Ascending aorta (tissue), 2 donors: ENCODE measurements at regions not wholly inside any gene's neighbourhood (a gene's known extent, or its start where the extent isn't known, plus 50 kb on each side); places are given as distances from the start of the nearest gene placed in this dataset.
"Not testable (repeated sequence)": the region's sequence is repeated elsewhere in the genome, so short reads cannot be mapped to it uniquely, and the experiment has no call there.

Experiments
- DNase-seq, 2 donors: peaks; one replicate each; pipeline ENCODE4 v3.0.0-alpha.2; 2019; ENCODE audit warnings: low spot score in 2 of 2
- H3K27ac ChIP-seq, 2 donors: fragments of 200-600 bp; sonication (generic); one replicate each; pipeline ENCODE4 v1.5.1; 2016 to 2017; ENCODE audit warnings: mild to moderate bottlenecking in 1 of 2
- H3K27me3 ChIP-seq: fragments of 200-600 bp; sonication (generic); one replicate; pipeline ENCODE4 v1.5.1; 2017
- H3K36me3 ChIP-seq, 2 donors: fragments of 200-600 bp; sonication (generic); one replicate each; pipeline ENCODE4 v1.5.1; 2016
- H3K4me1 ChIP-seq, 2 donors: fragments of 200-600 bp; sonication (generic); one replicate each; pipeline ENCODE4 v1.5.1; 2016 to 2017; ENCODE audit warnings: mild to moderate bottlenecking in 1 of 2
- H3K4me3 ChIP-seq, 2 donors: fragments of 200-600 bp; sonication (generic); one replicate each; pipeline ENCODE4 v1.5.1; 2016 to 2017; ENCODE audit warnings: mild to moderate bottlenecking in 1 of 2
- H3K9me3 ChIP-seq, 2 donors: fragments of 200-600 bp; sonication (generic); one replicate each; pipeline ENCODE4 v1.5.1; 2016
- CTCF ChIP-seq, 3 experiments: fragments of 200-600 bp in 2 of 3; fragments of 450-650 bp in 1 of 3; sonication (generic) in 2 of 3; IDR thresholded peaks; one replicate each; pipeline ENCODE4 v1.5.1; 2016 to 2019; ENCODE audit warnings: antibody characterized with exemption in 3 of 3, mild to moderate bottlenecking in 1 of 3, moderate library complexity in 1 of 3
- intact Hi-C: fragments of 100-400 bp; cut with DNase I; formaldehyde crosslinking; loops from one replicate; pipeline ENCODE4 v1.15.1; 2023

- no peaks in the 10 kb centered on the region for H3K36me3 ChIP-seq
- no peak for TF ChIP-seq CTCF (IDR thresholded peaks at IDR 0.05)
These were observed 139.9 kb upstream of the CDYL start for GRCh38 chr6:4636191-4636880.

GRCh38 chr6:4635666-4636065 is 140.5 kb upstream of the CDYL start:
- DNase-seq = no peak
- H3K4me1 ChIP-seq = no peaks in the 10 kb centered on the region
- intact Hi-C loops = no loop called here

More at GRCh38 chr6:4636191-4636880, 139.9 kb upstream of the CDYL start:
- no peaks in the 10 kb centered on the region for H3K4me1 ChIP-seq
- intact Hi-C loops = no loop called here
- no peak for DNase-seq
- no peak overlapping the region for H3K27ac ChIP-seq
- peaks cover 0 to 3% of the 10 kb centered on the region in 2 donors for H3K9me3 ChIP-seq
- H3K4me3 ChIP-seq = no peak overlapping the region
- H3K27me3 ChIP-seq = no peaks in the 10 kb centered on the region

GRCh38 chr6:4632421-4632820 is 143.8 kb upstream of the CDYL start:
- Histone ChIP-seq H3K27ac (no peak overlapping the region), H3K4me3 (no peak overlapping the region), H3K36me3 (no peaks in the 10 kb centered on the region), H3K27me3 (no peaks in the 10 kb centered on the region), H3K4me1 (no peaks in the 10 kb centered on the region), H3K9me3 (peaks cover 24 to 29% of the 10 kb centered on the region in 2 donors)
- intact Hi-C loops = no loop called here
- TF ChIP-seq CTCF (IDR thresholded peaks at IDR 0.05) = no peak
- DNase-seq = no peak

More at GRCh38 chr6:4635666-4636065, 140.5 kb upstream of the CDYL start:
- peaks cover 2 to 8% of the 10 kb centered on the region in 2 donors for H3K9me3 ChIP-seq
- no peak overlapping the region for H3K27ac ChIP-seq
- H3K4me3 ChIP-seq = no peak overlapping the region
- H3K36me3 ChIP-seq = no peaks in the 10 kb centered on the region
- H3K27me3 ChIP-seq = no peaks in the 10 kb centered on the region
- TF ChIP-seq CTCF (IDR thresholded peaks at IDR 0.05) = no peak

GRCh38 chr6:4629789-4630188 is 146.4 kb upstream of the CDYL start:
- H3K9me3 ChIP-seq = peaks cover 24 to 29% of the 10 kb centered on the region in 2 donors
- intact Hi-C loops, H3K4me3 ChIP-seq, H3K36me3 ChIP-seq, H3K4me1 ChIP-seq, H3K27ac ChIP-seq, H3K27me3 ChIP-seq, DNase-seq: not testable (repeated sequence)

GRCh38 chr6:4625557-4625956 is 150.6 kb upstream of the CDYL start:
- Histone ChIP-seq H3K27ac (no peak overlapping the region), H3K27me3 (no peaks in the 10 kb centered on the region), H3K9me3 (peaks cover 20 to 21% of the 10 kb centered on the region in 2 donors), H3K4me3 (no peak overlapping the region), H3K36me3 (no peaks in the 10 kb centered on the region), H3K4me1 (no peaks in the 10 kb centered on the region)
- intact Hi-C loops = no loop called here
- DNase-seq = no peak
- TF ChIP-seq CTCF (IDR thresholded peaks at IDR 0.05) = no peak

- Histone ChIP-seq H3K27me3 (no peaks in the 10 kb centered on the region), H3K27ac (no peak overlapping the region), H3K4me3 (no peak overlapping the region), H3K9me3 (peaks cover 12 to 13% of the 10 kb centered on the region in 2 donors), H3K4me1 (no peaks in the 10 kb centered on the region), H3K36me3 (no peaks in the 10 kb centered on the region)
- no peak for DNase-seq
- TF ChIP-seq CTCF (IDR thresholded peaks at IDR 0.05) = no peak
- intact Hi-C loops = no loop called here
These were observed 151.5 kb upstream of the CDYL start for GRCh38 chr6:4624726-4625125.
